IMR-90 (cell line): ENCODE measurements at regions not wholly inside any gene's neighbourhood (a gene's known extent, or its start where the extent isn't known, plus 50 kb on each side); places are given as distances from the start of the nearest gene placed in this dataset.
A peak's percentile ranks its signal among the peaks of the same experiment; 100 is the strongest.

Source experiments
- ATAC-seq: fragments of 200-7000 bp; cut with Tn5 transposase; 2 replicates; pipeline ENCODE4 v1.9.1; 2020; ENCODE audit warnings: low read depth, mild to moderate bottlenecking, moderate library complexity
- BruUV-seq: library from RNA; stranded (reverse); fragments of 400-500 nt; replicated peaks from 2 replicates; lab custom pipeline; 2021; lab: Mats Ljungman, UMichigan
- CTCF ChIA-PET: fragments of 300-600 bp; formaldehyde crosslinking; extraction: SDS; loops from one replicate; lab custom pipeline; 2021; ENCODE audit warnings: antibody characterized with exemption; lab: Yijun Ruan, JAX
- POLR2A ChIA-PET: fragments of 300-600 bp; sonication (Branson Sonifier 250); formaldehyde crosslinking; loops from one replicate; lab custom pipeline; 2022; ENCODE audit warnings: antibody characterized with exemption; ENCODE audit not compliant: unreplicated experiment; lab: Charles Lee
- DNase-seq: peaks from one replicate; pipeline ENCODE4 v3.0.0; 2013
- H2AFZ ChIP-seq: replicated peaks from 2 replicates; pipeline ENCODE3; 2013; ENCODE audit warnings: low read length, mild to moderate bottlenecking; ENCODE audit not compliant: poor library complexity
- H2AK5ac ChIP-seq: 2 replicates; pipeline ENCODE4 v1.6.1; 2013; ENCODE audit warnings: low read depth, low read length, inconsistent platforms
- H2AK9ac ChIP-seq: replicated peaks from 2 replicates; pipeline ENCODE3; 2013; ENCODE audit warnings: mild to moderate bottlenecking, low read depth, low read length, moderate library complexity; ENCODE audit not compliant: poor library complexity
- H2BK120ac ChIP-seq: 2 replicates; pipeline ENCODE4 v1.6.1; 2013; ENCODE audit warnings: low read depth, low read length, inconsistent platforms
- H2BK15ac ChIP-seq: 3 replicates; pipeline ENCODE4 v1.6.1; 2013; ENCODE audit warnings: low read depth, low read length, inconsistent platforms
- H2BK20ac ChIP-seq: 2 replicates; pipeline ENCODE4 v1.6.1; 2013; ENCODE audit warnings: low read depth, mild to moderate bottlenecking, inconsistent platforms, low read length, moderate library complexity
- H2BK5ac ChIP-seq: 2 replicates; pipeline ENCODE4 v1.6.1; 2013; ENCODE audit warnings: mild to moderate bottlenecking, low read depth, low read length, inconsistent platforms; ENCODE audit not compliant: poor library complexity, severe bottlenecking
- H3K14ac ChIP-seq: replicated peaks from 2 replicates; pipeline ENCODE4 v1.6.1; 2013; ENCODE audit warnings: low read depth, low read length, inconsistent platforms
- H3K18ac ChIP-seq: 2 replicates; pipeline ENCODE4 v1.6.1; 2013; ENCODE audit warnings: low read depth, low read length, control low read depth
- H3K23ac ChIP-seq: 2 replicates; pipeline ENCODE4 v1.6.1; 2013; ENCODE audit warnings: low read depth, low read length, inconsistent platforms
- H3K27ac ChIP-seq: 2 replicates; pipeline ENCODE4 v1.5.1; 2013; ENCODE audit warnings: mild to moderate bottlenecking, control low read depth, low read length; ENCODE audit not compliant: insufficient read depth
- H3K27me3 ChIP-seq: 2 replicates; pipeline ENCODE4 v1.6.1; 2013; ENCODE audit warnings: low read length; ENCODE audit not compliant: control insufficient read depth, insufficient read depth
- H3K36me3 ChIP-seq: 2 replicates; pipeline ENCODE4 v1.6.1; 2013; ENCODE audit warnings: low read length, mixed read lengths; ENCODE audit not compliant: control insufficient read depth, insufficient read depth
- H3K4ac ChIP-seq: 2 replicates; pipeline ENCODE4 v1.6.1; 2013; ENCODE audit warnings: low read depth, low read length, inconsistent platforms
- H3K4me1 ChIP-seq: 2 replicates; pipeline ENCODE4 v1.6.1; 2013; ENCODE audit warnings: low read length, mixed read lengths; ENCODE audit not compliant: control insufficient read depth, insufficient read depth
- H3K4me2 ChIP-seq: 2 replicates; pipeline ENCODE4 v1.6.1; 2013; ENCODE audit warnings: low read depth, mild to moderate bottlenecking, control low read depth, low read length, moderate library complexity
- H3K4me3 ChIP-seq: 2 replicates; pipeline ENCODE4 v1.5.1; 2013; ENCODE audit warnings: low read depth, mild to moderate bottlenecking, control low read depth, low read length, moderate library complexity; ENCODE audit not compliant: insufficient read depth
- H3K56ac ChIP-seq: 2 replicates; pipeline ENCODE4 v1.6.1; 2013; ENCODE audit warnings: low read length, inconsistent platforms; ENCODE audit not compliant: insufficient read depth; ENCODE audit errors: extremely low read depth
- H3K79me1 ChIP-seq, 2 experiments: 2 replicates each; pipeline ENCODE4 v1.6.1; 2013; ENCODE audit warnings: low read length in 2 of 2, inconsistent platforms in 1 of 2, low read depth in 1 of 2
- H3K9ac ChIP-seq: 2 replicates; pipeline ENCODE4 v1.6.1; 2013; ENCODE audit warnings: low read depth, low read length, control low read depth
- H3K9me1 ChIP-seq: 2 replicates; pipeline ENCODE4 v1.6.1; 2013; ENCODE audit warnings: low read length, inconsistent platforms; ENCODE audit not compliant: insufficient read depth
- H3K9me3 ChIP-seq: 2 replicates; pipeline ENCODE4 v1.6.1; 2013; ENCODE audit warnings: low read length; ENCODE audit not compliant: control insufficient read depth, insufficient read depth
- H4K20me1 ChIP-seq: 2 replicates; pipeline ENCODE4 v1.6.1; 2013; ENCODE audit warnings: low read length, inconsistent platforms; ENCODE audit not compliant: insufficient read depth
- H4K5ac ChIP-seq: 2 replicates; pipeline ENCODE4 v1.6.1; 2013; ENCODE audit warnings: mild to moderate bottlenecking, low read depth, low read length, control low read depth
- H4K8ac ChIP-seq, 2 experiments: 2 replicates each; pipeline ENCODE4 v1.6.1; 2013; ENCODE audit warnings: low read depth in 2 of 2, low read length in 2 of 2, control low read depth in 1 of 2, inconsistent platforms in 1 of 2
- H4K91ac ChIP-seq: 2 replicates; pipeline ENCODE4 v1.6.1; 2013; ENCODE audit warnings: low read depth, low read length, inconsistent platforms; ENCODE audit not compliant: insufficient read depth
- BHLHE40 ChIP-seq: fragments of 150-350 bp; IDR thresholded peaks from 2 replicates; pipeline ENCODE4 v1.6.1; 2016; ENCODE audit warnings: mild to moderate bottlenecking, low read depth, low read length
- CEBPB ChIP-seq: IDR thresholded peaks from 2 replicates; pipeline ENCODE4 v1.6.1; 2012; ENCODE audit warnings: low read depth, low read length, improper control_type of control experiment
- FOS ChIP-seq: fragments of 150-350 bp; IDR thresholded peaks from 2 replicates; pipeline ENCODE4 v1.6.1; 2016; ENCODE audit warnings: low read depth, low read length
- MAFK ChIP-seq: IDR thresholded peaks from 2 replicates; pipeline ENCODE4 v1.6.1; 2012; ENCODE audit warnings: low read depth, low read length, improper control_type of control experiment
- MAZ ChIP-seq: IDR thresholded peaks from 2 replicates; pipeline ENCODE4 v1.6.1; 2012; ENCODE audit warnings: low read depth, mild to moderate bottlenecking, low read length, improper control_type of control experiment, moderate library complexity, borderline replicate concordance
- RAD21 ChIP-seq: IDR thresholded peaks from 2 replicates; pipeline ENCODE4 v1.6.1; 2012; ENCODE audit warnings: low read length, improper control_type of control experiment
- SMC3 ChIP-seq: fragments of 150-350 bp; IDR thresholded peaks from 2 replicates; pipeline ENCODE4 v1.6.1; 2016; ENCODE audit warnings: low read depth, mild to moderate bottlenecking, antibody characterized with exemption, low read length, moderate library complexity
- dilution Hi-C: fragments of 300-500 bp; cut with HindIII; formaldehyde crosslinking; loops from one replicate; pipeline ENCODE4 v1.14.3; 2018; ENCODE audit warnings: low sequenced_read_pairs; ENCODE audit not compliant: unreplicated experiment
- in situ Hi-C: fragments of 300-500 bp; cut with MboI; formaldehyde crosslinking; loops from 3 replicates; pipeline ENCODE4 v1.14.3; 2019; ENCODE audit warnings: low sequenced_read_pairs, inconsistent platforms, mixed read lengths
- intact Hi-C: fragments of 100-400 bp; cut with micrococcal nuclease; formaldehyde crosslinking; loops from 2 replicates; pipeline ENCODE4 v1.10.0; 2022

DNA sequence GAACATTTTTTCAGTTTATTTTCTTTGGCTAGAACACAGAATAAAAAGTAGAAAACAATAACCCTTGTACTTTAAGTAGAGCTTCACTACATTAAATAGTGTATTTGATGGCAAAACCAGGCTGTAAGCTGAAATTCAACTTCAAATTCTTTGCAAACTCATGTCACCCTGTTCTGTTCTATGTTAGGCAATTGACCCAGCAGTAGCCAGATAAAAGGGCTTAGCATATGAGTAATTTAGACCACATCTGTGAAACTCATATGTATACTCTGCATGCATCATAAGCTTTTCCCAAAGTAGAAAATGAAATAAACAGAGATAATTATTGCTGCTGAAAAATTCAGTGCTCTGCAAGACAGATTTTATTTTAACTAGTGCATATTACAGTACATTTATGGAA lies 150.2 kb downstream of the GNAI1 start:
- BruUV-seq, result no TSS peak
- intact Hi-C loops, result loop anchor here (5.0 kb wide), 2 partner anchors 107 to 223 kb away; no protein-coding TSS in a partner anchor
- peak; percentile 97 for ATAC-seq

More for the DNA sequence above, 150.2 kb downstream of the GNAI1 start:
- Histone ChIP-seq H3K9me3 (no peaks in the 10 kb centered on the region), H3K4me2 (peak overlapping the region; percentile 17; the same call in 1 of the 2 replicates), H4K20me1 (no peaks in the 10 kb centered on the region), H2BK120ac (no peak overlapping the region), H3K9ac (no peak overlapping the region), H3K14ac (no peak overlapping the region), H3K9me1 (no peaks in the 10 kb centered on the region), H2AFZ (no peak overlapping the region), H3K23ac (no peak overlapping the region), H3K79me1 (no peaks in the 10 kb centered on the region), H4K91ac (no peak overlapping the region), H2AK9ac (no peak overlapping the region), H3K27ac (no peak overlapping the region), H3K56ac (no peak overlapping the region), H3K36me3 (no peaks in the 10 kb centered on the region), H2BK15ac (no peak overlapping the region), H3K4me3 (no peak overlapping the region), H4K8ac (no peak overlapping the region), H3K4ac (no peak overlapping the region), H2BK20ac (no peak overlapping the region), H4K5ac (no peak overlapping the region), H2BK5ac (no peak overlapping the region), H2AK5ac (no peak overlapping the region), H3K4me1 (no peaks in the 10 kb centered on the region), H3K18ac (no peak overlapping the region), H3K27me3 (no peaks in the 10 kb centered on the region; the same call in 1 of the 2 replicates)
- dilution Hi-C loops (no loop called here), in situ Hi-C loops (no loop called here)
- CTCF ChIA-PET, result interaction anchor here (0.7 kb wide), 1 partner anchor 214 kb away, joined by 3 read pairs; no protein-coding TSS in a partner anchor
- peak; percentile 95 for DNase-seq
- POLR2A ChIA-PET, result no interaction called here
- TF ChIP-seq MAZ (no peak), FOS (peak; percentile 84), BHLHE40 (peak; percentile 46), CEBPB (peak; percentile 95), RAD21 (0 out of 2 replicates have a peak, but pooled peaks have one; percentile 13), SMC3 (no peak), MAFK (peak; percentile 26; the same call in 1 of the 2 replicates)
